ENCODE measurements at regions not wholly inside any gene's neighbourhood (a gene's known extent, or its start where the extent isn't known, plus 50 kb on each side); places are given as distances from the start of the nearest gene placed in this dataset.

GRCh38 chr6:156387472-156387871, 389.7 kb upstream of the ARID1B start:
- Histone ChIP-seq H3K27me3 (ENCODE audit: control insufficient read depth in 2 of 2, insufficient read depth in 2 of 2, low read length in 2 of 2) (no peaks in the 10 kb centered on the region), H3K4me3 (ENCODE audit: low read length) (no peak overlapping the region), H3K9me3 (ENCODE audit: control insufficient read depth in 2 of 3, low read length in 3 of 3) (no peaks in the 10 kb centered on the region), H3K4me1 (ENCODE audit: control insufficient read depth in 2 of 2, insufficient read depth in 2 of 2, low read length in 2 of 2) (peaks cover 0 to 19% of the 10 kb centered on the region in 2 donors), H3K36me3 (ENCODE audit: control insufficient read depth in 2 of 3, insufficient read depth in 3 of 3, low read length in 3 of 3) (no peaks in the 10 kb centered on the region), H3K27ac (ENCODE audit: low read depth, low read length) (no peak overlapping the region)
- DNase-seq (no peak), ATAC-seq (no peak)
- peaks cover 0 to 11% (median 0%) of the 10 kb centered on the region in 5 donors for H3K27me3 Mint-ChIP-seq
- H3K4me3 Mint-ChIP-seq = no peak overlapping the region
- H3K36me3 Mint-ChIP-seq = peaks cover 0 to 16% (median 4%) of the 10 kb centered on the region in 5 donors
- peaks cover 0 to 35% (median 21%) of the 10 kb centered on the region in 7 donors for H3K4me1 Mint-ChIP-seq
- H3K9me3 Mint-ChIP-seq = peaks cover 0 to 11% (median 0%) of the 10 kb centered on the region in 11 donors
- POLR2A ChIA-PET = interaction anchor here (0.6 to 1.5 kb wide), 3 partner anchors 8 to 633 kb away, joined by 3 to 6 read pairs (median 3); no protein-coding TSS in a partner anchor
- intact Hi-C loops (cut with micrococcal nuclease) = no loop called here
- peak overlapping the region in 1 of 9 donors; percentile 72 for H3K27ac Mint-ChIP-seq
- CTCF ChIA-PET = interaction anchor here (1.0 kb wide), 1 partner anchor 9 kb away, joined by 3 read pairs; no protein-coding TSS in a partner anchor

GRCh38 chr6:156383059-156383458, 394.1 kb upstream of the ARID1B start:
- H3K27me3 ChIP-seq (ENCODE audit: control insufficient read depth in 2 of 2, insufficient read depth in 2 of 2, low read length in 2 of 2) = no peaks in the 10 kb centered on the region
- H3K36me3 ChIP-seq (ENCODE audit: control insufficient read depth in 2 of 3, insufficient read depth in 3 of 3, low read length in 3 of 3) = no peaks in the 10 kb centered on the region
- H3K27ac Mint-ChIP-seq = no peak overlapping the region
- H3K9me3 Mint-ChIP-seq = peaks cover 0 to 11% (median 0%) of the 10 kb centered on the region in 11 donors
- DNase-seq (no peak), ATAC-seq (no peak)
- intact Hi-C loops (cut with micrococcal nuclease) = no loop called here
- ChIA-PET CTCF (interaction anchor here (0.7 to 0.8 kb wide), 2 partner anchors 179 to 331 kb away, joined by 3 read pairs; no protein-coding TSS in a partner anchor), POLR2A (no interaction called here)
- no peak overlapping the region for H3K4me3 Mint-ChIP-seq
- peaks cover 0 to 21% (median 0%) of the 10 kb centered on the region in 7 donors for H3K4me1 Mint-ChIP-seq
- no peak overlapping the region for H3K27ac ChIP-seq (ENCODE audit: low read depth, low read length)
- H3K36me3 Mint-ChIP-seq = peaks cover 0 to 16% (median 4%) of the 10 kb centered on the region in 5 donors
- no peak overlapping the region for H3K4me3 ChIP-seq (ENCODE audit: low read length)
- peaks cover 0 to 10% (median 0%) of the 10 kb centered on the region in 5 donors for H3K27me3 Mint-ChIP-seq
- H3K4me1 ChIP-seq (ENCODE audit: control insufficient read depth in 2 of 2, insufficient read depth in 2 of 2, low read length in 2 of 2) = no peaks in the 10 kb centered on the region
- H3K9me3 ChIP-seq (ENCODE audit: control insufficient read depth in 2 of 3, low read length in 3 of 3) = no peaks in the 10 kb centered on the region

GRCh38 chr6:156379392-156380289, 397.5 kb upstream of the ARID1B start:
- Mint-ChIP-seq H3K4me3 (no peak overlapping the region), H3K4me1 (peaks cover 0 to 21% (median 0%) of the 10 kb centered on the region in 7 donors), H3K27ac (peak overlapping the region in 6 of 9 donors; percentile 2 to 50 (median 16)), H3K27me3 (peaks cover 0 to 7% (median 0%) of the 10 kb centered on the region in 5 donors), H3K36me3 (peaks cover 0 to 6% (median 0%) of the 10 kb centered on the region in 5 donors), H3K9me3 (peaks cover 0 to 5% (median 0%) of the 10 kb centered on the region in 11 donors)
- ATAC-seq (no peak), DNase-seq (no peak)
- Histone ChIP-seq H3K4me1 (ENCODE audit: control insufficient read depth in 2 of 2, insufficient read depth in 2 of 2, low read length in 2 of 2) (no peaks in the 10 kb centered on the region), H3K27me3 (ENCODE audit: control insufficient read depth in 2 of 2, insufficient read depth in 2 of 2, low read length in 2 of 2) (no peaks in the 10 kb centered on the region), H3K27ac (ENCODE audit: low read depth, low read length) (no peak overlapping the region), H3K9me3 (ENCODE audit: control insufficient read depth in 2 of 3, low read length in 3 of 3) (no peaks in the 10 kb centered on the region), H3K4me3 (ENCODE audit: low read length) (no peak overlapping the region), H3K36me3 (ENCODE audit: control insufficient read depth in 2 of 3, insufficient read depth in 3 of 3, low read length in 3 of 3) (no peaks in the 10 kb centered on the region)
- intact Hi-C loops (cut with micrococcal nuclease) = loop anchor here in 1 of 2 donors (1.0 to 5.0 kb wide), 7 partner anchors 16 to 895 kb away; partner anchors contain the start of gene ARID1B
- ChIA-PET POLR2A (interaction anchor here (0.9 to 1.9 kb wide), 2 partner anchors 17 to 641 kb away, joined by 3 to 18 read pairs; no protein-coding TSS in a partner anchor), CTCF (interaction anchor here (0.5 to 1.5 kb wide), 5 partner anchors 13 to 1706 kb away, joined by 3 to 8 read pairs (median 4); no protein-coding TSS in a partner anchor)

- Histone ChIP-seq H3K27ac (ENCODE audit: low read depth, low read length) (no peak overlapping the region), H3K4me3 (ENCODE audit: low read length) (no peak overlapping the region), H3K9me3 (ENCODE audit: control insufficient read depth in 2 of 3, low read length in 3 of 3) (no peaks in the 10 kb centered on the region), H3K36me3 (ENCODE audit: control insufficient read depth in 2 of 3, insufficient read depth in 3 of 3, low read length in 3 of 3) (no peaks in the 10 kb centered on the region), H3K27me3 (ENCODE audit: control insufficient read depth in 2 of 2, insufficient read depth in 2 of 2, low read length in 2 of 2) (no peaks in the 10 kb centered on the region), H3K4me1 (ENCODE audit: control insufficient read depth in 2 of 2, insufficient read depth in 2 of 2, low read length in 2 of 2) (no peaks in the 10 kb centered on the region)
- Mint-ChIP-seq H3K36me3 (peaks cover 0 to under 1% (median 0%) of the 10 kb centered on the region in 5 donors), H3K9me3 (peaks cover 0 to under 1% (median 0%) of the 10 kb centered on the region in 11 donors), H3K4me3 (no peak overlapping the region), H3K4me1 (peaks cover 0 to 21% (median 0%) of the 10 kb centered on the region in 7 donors), H3K27ac (peak overlapping the region in 6 of 9 donors; percentile 8 to 67 (median 36)), H3K27me3 (peaks cover 0 to 4% (median 0%) of the 10 kb centered on the region in 5 donors)
- POLR2A ChIA-PET = interaction anchor here (0.9 to 1.9 kb wide), 2 partner anchors 18 to 642 kb away, joined by 3 to 18 read pairs; no protein-coding TSS in a partner anchor
- DNase-seq = peak in 6 of 9 donors; percentile 19 to 48 (median 36)
- intact Hi-C loops (cut with micrococcal nuclease) = loop anchor here in 1 of 2 donors (1.0 to 5.0 kb wide), 7 partner anchors 16 to 895 kb away; partner anchors contain the start of gene ARID1B
- ATAC-seq = peak; percentile 74
- CTCF ChIA-PET = interaction anchor here (0.5 to 1.5 kb wide), 4 partner anchors 14 to 452 kb away, joined by 3 to 8 read pairs (median 4); no protein-coding TSS in a partner anchor
These were observed 398.3 kb upstream of the ARID1B start for GRCh38 chr6:156378853-156379252.

DNA sequence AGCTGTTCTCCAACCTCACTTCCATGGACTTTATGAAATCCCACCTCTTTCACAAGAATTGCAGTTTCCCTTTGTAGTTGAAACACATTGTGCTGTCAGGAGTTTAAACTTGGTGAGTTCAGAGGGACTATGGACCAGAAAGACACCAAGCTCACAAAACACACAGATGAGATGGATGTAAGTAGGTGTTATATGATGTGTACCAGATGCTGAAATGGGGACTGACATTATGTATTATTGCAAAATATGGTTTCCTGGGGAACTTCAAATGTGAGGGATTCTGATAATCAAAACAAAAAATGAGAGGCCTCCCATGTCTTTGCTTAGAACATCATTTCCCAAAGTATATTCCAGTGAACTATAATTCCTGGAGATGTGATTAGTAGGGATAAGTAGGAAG, 401.1 kb upstream of the ARID1B start:
- Mint-ChIP-seq H3K36me3 (peaks cover 0 to 5% (median 0%) of the 10 kb centered on the region in 5 donors), H3K27ac (no peak overlapping the region), H3K4me3 (no peak overlapping the region), H3K4me1 (peaks cover 0 to 21% (median 0%) of the 10 kb centered on the region in 7 donors), H3K27me3 (no peaks in the 10 kb centered on the region), H3K9me3 (peaks cover 0 to 4% (median 0%) of the 10 kb centered on the region in 11 donors)
- ChIA-PET CTCF (interaction anchor here (0.6 kb wide), 1 partner anchor 1007 kb away, joined by 3 read pairs; no protein-coding TSS in a partner anchor), POLR2A (interaction anchor here (1.2 kb wide), 1 partner anchor 645 kb away, joined by 3 read pairs; no protein-coding TSS in a partner anchor)
- ATAC-seq (no peak), DNase-seq (no peak)
- Histone ChIP-seq H3K4me3 (ENCODE audit: low read length) (no peak overlapping the region), H3K27ac (ENCODE audit: low read depth, low read length) (no peak overlapping the region), H3K36me3 (ENCODE audit: control insufficient read depth in 2 of 3, insufficient read depth in 3 of 3, low read length in 3 of 3) (no peaks in the 10 kb centered on the region), H3K9me3 (ENCODE audit: control insufficient read depth in 2 of 3, low read length in 3 of 3) (no peaks in the 10 kb centered on the region), H3K27me3 (ENCODE audit: control insufficient read depth in 2 of 2, insufficient read depth in 2 of 2, low read length in 2 of 2) (no peaks in the 10 kb centered on the region), H3K4me1 (ENCODE audit: control insufficient read depth in 2 of 2, insufficient read depth in 2 of 2, low read length in 2 of 2) (no peaks in the 10 kb centered on the region)
- intact Hi-C loops (cut with micrococcal nuclease) = loop anchor here in 1 of 2 donors (5.0 kb wide), 1 partner anchor 401 kb away; the partner anchor contains the start of gene ARID1B

DNA sequence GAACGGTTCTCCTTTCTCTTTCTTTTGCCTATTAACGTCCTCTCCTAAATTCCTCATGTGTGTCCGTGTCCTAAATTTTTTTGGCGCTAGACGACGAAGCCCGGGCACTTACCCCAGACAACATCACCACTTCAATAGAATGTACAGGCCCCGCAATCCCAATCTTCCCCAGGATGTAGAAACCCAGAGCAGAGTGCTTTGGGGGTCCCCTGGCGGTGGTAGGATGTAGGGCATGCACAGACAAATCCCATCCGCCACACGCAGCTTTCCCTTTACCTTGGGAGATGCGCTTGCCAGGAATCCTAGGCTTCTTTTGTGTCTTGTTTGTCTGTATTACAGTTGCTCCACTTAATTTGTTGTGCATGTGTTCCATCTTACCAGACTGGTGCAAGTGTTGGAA, 417.3 kb upstream of the ARID1B start:
- Histone ChIP-seq H3K4me3 (ENCODE audit: low read length) (no peak overlapping the region), H3K27me3 (ENCODE audit: control insufficient read depth in 2 of 2, insufficient read depth in 2 of 2, low read length in 2 of 2) (no peaks in the 10 kb centered on the region), H3K36me3 (ENCODE audit: control insufficient read depth in 2 of 3, insufficient read depth in 3 of 3, low read length in 3 of 3) (no peaks in the 10 kb centered on the region), H3K9me3 (ENCODE audit: control insufficient read depth in 2 of 3, low read length in 3 of 3) (no peaks in the 10 kb centered on the region), H3K4me1 (ENCODE audit: control insufficient read depth in 2 of 2, insufficient read depth in 2 of 2, low read length in 2 of 2) (no peaks in the 10 kb centered on the region), H3K27ac (ENCODE audit: low read depth, low read length) (no peak overlapping the region)
- H3K36me3 Mint-ChIP-seq = peaks cover 0 to 18% (median 5%) of the 10 kb centered on the region in 5 donors
- peaks cover 0 to 7% (median 0%) of the 10 kb centered on the region in 5 donors for H3K27me3 Mint-ChIP-seq
- ChIA-PET POLR2A (no interaction called here), CTCF (no interaction called here)
- no peak overlapping the region for H3K4me3 Mint-ChIP-seq
- H3K4me1 Mint-ChIP-seq = no peaks in the 10 kb centered on the region
- H3K9me3 Mint-ChIP-seq = peaks cover 0 to 16% (median 4%) of the 10 kb centered on the region in 11 donors
- intact Hi-C loops (cut with micrococcal nuclease) = no loop called here
- H3K27ac Mint-ChIP-seq = no peak overlapping the region
- ATAC-seq = no peak
- no peak for DNase-seq

Measured in naive thymus-derived CD4-positive, alpha-beta T cell (primary cell).